ENCODE measurements at regions not wholly inside any gene's neighbourhood (a gene's known extent, or its start where the extent isn't known, plus 50 kb on each side); places are given as distances from the start of the nearest gene placed in this dataset.
"Not testable (repeated sequence)": the region's sequence is repeated elsewhere in the genome, so short reads cannot be mapped to it uniquely, and the experiment has no call there.

- no peak for DNase-seq (ENCODE audit: low read depth in 2 of 2)
Observed at GRCh38 chr14:89566644-89567415, 149.8 kb upstream of the FOXN3 start.

GRCh38 chr14:89566180-89566579, 149.1 kb upstream of the FOXN3 start:
- no peak for DNase-seq (ENCODE audit: low read depth in 2 of 2)

- DNase-seq (ENCODE audit: low read depth in 2 of 2) = no peak
Observed at GRCh38 chr14:89565607-89566006, 148.6 kb upstream of the FOXN3 start.

GRCh38 chr14:89564989-89565388, 148.0 kb upstream of the FOXN3 start:
- no peak for DNase-seq (ENCODE audit: low read depth in 2 of 2)

GRCh38 chr14:89564286-89564957, 147.4 kb upstream of the FOXN3 start:
- no peak for DNase-seq (ENCODE audit: low read depth in 2 of 2)

GRCh38 chr14:89563471-89563870, 146.4 kb upstream of the FOXN3 start:
- no peak for DNase-seq (ENCODE audit: low read depth in 2 of 2)

- no peak for DNase-seq (ENCODE audit: low read depth in 2 of 2)
Observed at GRCh38 chr14:89551955-89552354, 134.9 kb upstream of the FOXN3 start.

- no peak for DNase-seq (ENCODE audit: low read depth in 2 of 2)
Observed at GRCh38 chr14:89551432-89551831, 134.4 kb upstream of the FOXN3 start.

GRCh38 chr14:89550821-89551220, 133.8 kb upstream of the FOXN3 start:
- DNase-seq (ENCODE audit: low read depth in 2 of 2) = no peak

GRCh38 chr14:89549381-89550125, 132.5 kb upstream of the FOXN3 start:
- DNase-seq (ENCODE audit: low read depth in 2 of 2) = no peak

- not testable (repeated sequence) for DNase-seq (ENCODE audit: low read depth in 2 of 2)
Observed at GRCh38 chr14:89547047-89547446, 130.0 kb upstream of the FOXN3 start.

- no peak for DNase-seq (ENCODE audit: low read depth in 2 of 2)
Observed at GRCh38 chr14:89544636-89545301, 127.7 kb upstream of the FOXN3 start.

GRCh38 chr14:89543425-89543790, 126.4 kb upstream of the FOXN3 start:
- no peak for DNase-seq (ENCODE audit: low read depth in 2 of 2)

- DNase-seq (ENCODE audit: low read depth in 2 of 2) = no peak
Observed at GRCh38 chr14:89542786-89543424, 125.9 kb upstream of the FOXN3 start.

GRCh38 chr14:89540830-89541470, 123.9 kb upstream of the FOXN3 start:
- DNase-seq (ENCODE audit: low read depth in 2 of 2) = no peak

GRCh38 chr14:89540009-89540829, 123.2 kb upstream of the FOXN3 start:
- DNase-seq (ENCODE audit: low read depth in 2 of 2) = no peak

- no peak for DNase-seq (ENCODE audit: low read depth in 2 of 2)
Observed at GRCh38 chr14:89537911-89538310, 120.9 kb upstream of the FOXN3 start.

GRCh38 chr14:89534902-89535685, 118.1 kb upstream of the FOXN3 start:
- no peak for DNase-seq (ENCODE audit: low read depth in 2 of 2)

- DNase-seq (ENCODE audit: low read depth in 2 of 2) = no peak
Observed at GRCh38 chr14:89533766-89534165, 116.7 kb upstream of the FOXN3 start.

GRCh38 chr14:89533136-89533535, 116.1 kb upstream of the FOXN3 start:
- no peak for DNase-seq (ENCODE audit: low read depth in 2 of 2)

Data from stimulated activated CD8-positive, alpha-beta memory T cell treated with anti-CD3 and anti-CD28 coated beads, Interleukin-2, amount 100 ng/mL, for 48 hours (primary cell).